H1 (cell line): ENCODE measurements at regions not wholly inside any gene's neighbourhood (a gene's known extent, or its start where the extent isn't known, plus 50 kb on each side); places are given as distances from the start of the nearest gene placed in this dataset.

Experiments
- EZH2 ChIP-seq: fragments of 200-600 bp; sonication (generic); IDR thresholded peaks from 2 replicates; pipeline ENCODE4 v1.7.1; 2012; ENCODE audit warnings: low read depth, mild to moderate bottlenecking, moderate library complexity, low read length, inconsistent platforms; ENCODE audit not compliant: severe bottlenecking
- POLR2AphosphoS5 ChIP-seq: IDR thresholded peaks from 2 replicates; pipeline ENCODE4 v1.6.1; 2011; ENCODE audit warnings: low read depth, low read length
- SP4 ChIP-seq: IDR thresholded peaks from 2 replicates; pipeline ENCODE4 v1.6.1; 2012; ENCODE audit warnings: low read length, inconsistent platforms
- TAF1 ChIP-seq: IDR thresholded peaks from 2 replicates; pipeline ENCODE4 v1.6.1; 2011; ENCODE audit warnings: mild to moderate bottlenecking, low read depth, low read length
- YY1 ChIP-seq: IDR thresholded peaks from 2 replicates; pipeline ENCODE4 v1.6.1; 2011; ENCODE audit warnings: low read depth, mild to moderate bottlenecking, low read length
- TF ChIP-seq, protein P1 (sequence below), 3 experiments: IDR thresholded peaks; 1 replicate in 2 of 3; 2 replicates in 1 of 3; pipeline versions ENCODE4 v1.5.1 to v1.6.1; 2011; ENCODE audit warnings: low read length in 3 of 3, mild to moderate bottlenecking in 3 of 3, inconsistent platforms in 2 of 3, low read depth in 1 of 3, moderate library complexity in 1 of 3; ENCODE audit not compliant: insufficient read depth in 1 of 3; ENCODE audit errors: control extremely low read depth in 1 of 3
- TF ChIP-seq, protein P2 (sequence below): IDR thresholded peaks from 2 replicates; pipeline ENCODE4 v1.6.1; 2012; ENCODE audit warnings: low read length, inconsistent platforms

- no peak for TF ChIP-seq SP4
- no peak for TF ChIP-seq POLR2AphosphoS5
- TF ChIP-seq TAF1 = no peak
- TF ChIP-seq, protein P1, sequence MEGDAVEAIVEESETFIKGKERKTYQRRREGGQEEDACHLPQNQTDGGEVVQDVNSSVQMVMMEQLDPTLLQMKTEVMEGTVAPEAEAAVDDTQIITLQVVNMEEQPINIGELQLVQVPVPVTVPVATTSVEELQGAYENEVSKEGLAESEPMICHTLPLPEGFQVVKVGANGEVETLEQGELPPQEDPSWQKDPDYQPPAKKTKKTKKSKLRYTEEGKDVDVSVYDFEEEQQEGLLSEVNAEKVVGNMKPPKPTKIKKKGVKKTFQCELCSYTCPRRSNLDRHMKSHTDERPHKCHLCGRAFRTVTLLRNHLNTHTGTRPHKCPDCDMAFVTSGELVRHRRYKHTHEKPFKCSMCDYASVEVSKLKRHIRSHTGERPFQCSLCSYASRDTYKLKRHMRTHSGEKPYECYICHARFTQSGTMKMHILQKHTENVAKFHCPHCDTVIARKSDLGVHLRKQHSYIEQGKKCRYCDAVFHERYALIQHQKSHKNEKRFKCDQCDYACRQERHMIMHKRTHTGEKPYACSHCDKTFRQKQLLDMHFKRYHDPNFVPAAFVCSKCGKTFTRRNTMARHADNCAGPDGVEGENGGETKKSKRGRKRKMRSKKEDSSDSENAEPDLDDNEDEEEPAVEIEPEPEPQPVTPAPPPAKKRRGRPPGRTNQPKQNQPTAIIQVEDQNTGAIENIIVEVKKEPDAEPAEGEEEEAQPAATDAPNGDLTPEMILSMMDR (IDR thresholded peaks at IDR 0.05; ENCODE audit: control extremely low read depth in 1 of 3, insufficient read depth in 1 of 3, low read depth in 1 of 3, low read length in 3 of 3) = no peak
- no peak for TF ChIP-seq YY1
- TF ChIP-seq, protein P2, sequence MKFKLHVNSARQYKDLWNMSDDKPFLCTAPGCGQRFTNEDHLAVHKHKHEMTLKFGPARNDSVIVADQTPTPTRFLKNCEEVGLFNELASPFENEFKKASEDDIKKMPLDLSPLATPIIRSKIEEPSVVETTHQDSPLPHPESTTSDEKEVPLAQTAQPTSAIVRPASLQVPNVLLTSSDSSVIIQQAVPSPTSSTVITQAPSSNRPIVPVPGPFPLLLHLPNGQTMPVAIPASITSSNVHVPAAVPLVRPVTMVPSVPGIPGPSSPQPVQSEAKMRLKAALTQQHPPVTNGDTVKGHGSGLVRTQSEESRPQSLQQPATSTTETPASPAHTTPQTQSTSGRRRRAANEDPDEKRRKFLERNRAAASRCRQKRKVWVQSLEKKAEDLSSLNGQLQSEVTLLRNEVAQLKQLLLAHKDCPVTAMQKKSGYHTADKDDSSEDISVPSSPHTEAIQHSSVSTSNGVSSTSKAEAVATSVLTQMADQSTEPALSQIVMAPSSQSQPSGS = no peak
- no peak for TF ChIP-seq EZH2
Observed at GRCh38 chr2:154537843-154538450, 160.5 kb upstream of the KCNJ3 start.
